WTC11 (cell line): ENCODE measurements at regions not wholly inside any gene's neighbourhood (a gene's known extent, or its start where the extent isn't known, plus 50 kb on each side); places are given as distances from the start of the nearest gene placed in this dataset.
A peak's percentile ranks its signal among the peaks of the same experiment; 100 is the strongest.

Experiments used
- ATAC-seq: fragments of 200-7000 bp; cut with Tn5 transposase; 2 replicates; pipeline ENCODE4 v1.10.0; 2021; ENCODE audit warnings: mild to moderate bottlenecking, moderate library complexity
- CTCF ChIA-PET: fragments of 300-600 bp; sonication (Branson Sonifier 250); formaldehyde crosslinking; loops from one replicate; lab custom pipeline; 2021; ENCODE audit warnings: antibody characterized with exemption; lab: Charles Lee
- POLR2A ChIA-PET: fragments of 350-600 bp; sonication (Branson Sonifier 250); formaldehyde crosslinking; loops from one replicate; lab custom pipeline; 2021; ENCODE audit warnings: antibody characterized with exemption; lab: Charles Lee
- DNase-seq: peaks from one replicate; pipeline ENCODE4 v3.0.0; 2021; ENCODE audit warnings: low spot score
- H3K27ac Mint-ChIP-seq: 2 replicates; pipeline ENCODE4 v1.8.0; 2021; ENCODE audit warnings: mixed read lengths
- H3K27me3 Mint-ChIP-seq: 2 replicates; pipeline ENCODE4 v1.8.0; 2021; ENCODE audit warnings: low read depth, mild to moderate bottlenecking, moderate library complexity, mixed read lengths
- H3K36me3 Mint-ChIP-seq: 2 replicates; pipeline ENCODE4 v1.8.0; 2021; ENCODE audit warnings: mixed read lengths
- H3K4me1 Mint-ChIP-seq: 2 replicates; pipeline ENCODE4 v1.8.0; 2022; ENCODE audit warnings: mixed read lengths
- H3K4me3 Mint-ChIP-seq: 2 replicates; pipeline ENCODE4 v1.8.0; 2021; ENCODE audit warnings: mild to moderate bottlenecking, moderate library complexity, mixed read lengths
- H3K9me3 Mint-ChIP-seq: 2 replicates; pipeline ENCODE4 v1.8.0; 2021; ENCODE audit warnings: mixed read lengths
- EMX1 ChIP-seq: fragments of 250-450 bp; sonication (Bioruptor Pico); IDR thresholded peaks from 2 replicates; pipeline ENCODE4 v1.8.0; 2021; ENCODE audit warnings: mild to moderate bottlenecking
- ESRRA ChIP-seq: sonication (generic); formaldehyde crosslinking; IDR thresholded peaks from 2 replicates; pipeline ENCODE4 v1.8.1; 2022; ENCODE audit warnings: mild to moderate bottlenecking, missing genetic modification reagents, borderline replicate concordance
- FOXJ3 ChIP-seq: sonication (generic); formaldehyde crosslinking; IDR thresholded peaks from 2 replicates; pipeline ENCODE4 v1.9.0; 2021; ENCODE audit warnings: missing genetic modification reagents, mild to moderate bottlenecking, borderline replicate concordance
- GTF2I ChIP-seq: fragments of 250-450 bp; sonication (Bioruptor Pico); conservative IDR thresholded peaks from 2 replicates; pipeline ENCODE4 v1.4.0; 2021; ENCODE audit warnings: mild to moderate bottlenecking
- NFE2L1 ChIP-seq: sonication (generic); formaldehyde crosslinking; IDR thresholded peaks from 2 replicates; pipeline ENCODE4 v1.8.1; 2023; ENCODE audit warnings: missing genetic modification reagents
- SMAD4 ChIP-seq: sonication (generic); formaldehyde crosslinking; IDR thresholded peaks from 2 replicates; pipeline ENCODE4 v1.8.0; 2022; ENCODE audit warnings: mild to moderate bottlenecking, missing genetic modification reagents
- TCF7 ChIP-seq: sonication (generic); formaldehyde crosslinking; IDR thresholded peaks from 2 replicates; pipeline ENCODE4 v1.8.0; 2022; ENCODE audit warnings: mild to moderate bottlenecking, low read depth, missing genetic modification reagents, moderate library complexity
- TP53 ChIP-seq: sonication (generic); formaldehyde crosslinking; IDR thresholded peaks from 2 replicates; pipeline ENCODE4 v1.8.1; 2023; ENCODE audit warnings: mild to moderate bottlenecking, missing genetic modification reagents
- ZNF219 ChIP-seq: sonication (generic); formaldehyde crosslinking; IDR thresholded peaks from 2 replicates; pipeline ENCODE4 v1.8.0; 2023; ENCODE audit warnings: missing genetic modification reagents, mild to moderate bottlenecking, borderline replicate concordance
- ZNF232 ChIP-seq: sonication (generic); formaldehyde crosslinking; IDR thresholded peaks from 2 replicates; pipeline ENCODE4 v1.8.0; 2022; ENCODE audit warnings: mild to moderate bottlenecking, missing genetic modification reagents
- ZNF396 ChIP-seq: fragments of 250-450 bp; sonication (Bioruptor Pico); IDR thresholded peaks from 2 replicates; pipeline ENCODE4 v1.8.0; 2021; ENCODE audit warnings: mild to moderate bottlenecking, moderate library complexity, borderline replicate concordance
- TF ChIP-seq, protein P1 (sequence below): fragments of 250-450 bp; sonication (Bioruptor Pico); IDR thresholded peaks from 2 replicates; pipeline ENCODE4 v2.1.2; 2022; ENCODE audit warnings: mild to moderate bottlenecking, moderate library complexity
- TF ChIP-seq, protein P2 (sequence below): fragments of 250-450 bp; sonication (Bioruptor Pico); IDR thresholded peaks from 2 replicates; pipeline ENCODE4 v1.9.0; 2021; ENCODE audit warnings: mild to moderate bottlenecking, borderline replicate concordance
- TF ChIP-seq, protein P3 (sequence below): sonication (generic); formaldehyde crosslinking; IDR thresholded peaks from 2 replicates; pipeline ENCODE4 v1.8.0; 2023; ENCODE audit warnings: mild to moderate bottlenecking, missing genetic modification reagents
- TF ChIP-seq, protein P4 (sequence below): sonication (generic); formaldehyde crosslinking; IDR thresholded peaks from 2 replicates; pipeline ENCODE4 v1.8.1; 2023; ENCODE audit warnings: mild to moderate bottlenecking, missing genetic modification reagents
- TF ChIP-seq, protein P5 (sequence below): fragments of 250-450 bp; sonication (Bioruptor Pico); IDR thresholded peaks from 2 replicates; pipeline ENCODE4 v1.9.0; 2021; ENCODE audit warnings: moderate library complexity, mild to moderate bottlenecking, inconsistent platforms, borderline replicate concordance

DNA sequence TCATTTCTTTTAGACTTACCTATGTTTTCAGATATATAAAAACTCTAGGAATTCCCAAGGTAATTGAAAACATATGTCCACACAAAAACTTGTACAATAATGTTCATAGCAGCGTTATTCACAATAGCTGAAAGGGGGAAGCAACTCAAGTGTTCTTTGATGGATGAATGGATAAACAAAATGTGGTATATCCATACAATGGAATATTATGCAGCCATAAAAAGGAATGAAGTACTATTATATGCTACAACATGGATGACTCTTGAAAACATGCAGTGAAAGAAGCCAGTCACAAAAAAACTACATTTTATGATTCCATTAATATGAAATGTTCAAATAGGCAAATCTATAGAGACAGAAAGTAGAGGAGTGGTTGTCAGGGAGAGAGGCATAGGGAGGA lies 62.2 kb upstream of the WDR26 start:
- DNase-seq (no peak), ATAC-seq (no peak)
- ChIA-PET POLR2A (no interaction called here), CTCF (no interaction called here)
- TF ChIP-seq ZNF219 (CRISPR knock-in tag): no peak
- peak; percentile 83; the same call in 1 of the 2 replicates for TF ChIP-seq GTF2I (CRISPR knock-in tag)
- peaks cover 78% of the 10 kb centered on the region for H3K4me1 Mint-ChIP-seq
- H3K27me3 Mint-ChIP-seq: peaks cover 4% of the 10 kb centered on the region; the same call in 1 of the 2 replicates
- H3K27ac Mint-ChIP-seq: peak overlapping the region; percentile 100
- H3K4me3 Mint-ChIP-seq: no peak overlapping the region
- H3K36me3 Mint-ChIP-seq: peaks cover 27% of the 10 kb centered on the region
- peaks cover 24% of the 10 kb centered on the region for H3K9me3 Mint-ChIP-seq

DNA sequence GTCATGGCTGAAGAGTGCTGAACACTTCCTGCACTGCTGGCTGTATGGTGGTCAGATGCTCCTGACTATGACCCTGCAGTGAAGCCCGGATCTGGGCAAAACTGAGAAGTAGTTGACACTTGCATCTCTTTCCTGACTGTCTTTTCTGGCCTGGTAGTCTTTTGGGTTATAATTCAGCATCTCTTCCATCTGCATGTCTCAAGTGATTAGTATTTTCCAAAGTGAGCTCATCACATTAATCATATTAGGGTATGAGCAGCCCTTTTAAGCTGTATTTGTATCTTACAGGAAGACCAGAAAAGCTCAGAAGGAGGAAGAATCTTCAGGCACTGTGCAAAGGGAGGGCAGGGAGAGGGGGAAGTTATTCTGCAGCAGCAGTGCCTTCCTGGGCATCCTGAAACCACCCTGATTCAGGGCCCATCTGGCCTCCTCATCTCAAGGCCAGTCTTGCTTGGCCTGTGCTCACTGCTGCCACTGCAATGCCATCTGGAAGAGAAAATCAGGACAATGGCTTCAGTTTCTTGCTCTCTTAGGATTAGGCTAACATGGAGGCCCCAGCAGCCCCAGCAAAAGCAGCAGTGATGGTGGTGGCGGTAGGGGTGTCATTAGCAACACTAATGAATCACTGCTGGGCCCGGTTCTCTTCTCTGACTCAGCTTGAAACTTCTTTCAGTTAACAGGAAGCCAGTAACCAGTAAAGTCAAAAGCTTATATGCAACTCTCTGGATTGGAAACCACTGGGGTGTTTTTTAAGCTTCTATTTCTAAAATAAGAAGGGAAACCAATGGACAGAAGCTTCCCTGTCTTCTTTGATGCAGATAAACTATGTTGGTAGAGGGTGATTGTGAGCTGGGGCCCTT lies 63.3 kb upstream of the WDR26 start:
- Mint-ChIP-seq H3K27ac (peak overlapping the region; percentile 100), H3K27me3 (peaks cover 4% of the 10 kb centered on the region; the same call in 1 of the 2 replicates), H3K9me3 (peaks cover 24% of the 10 kb centered on the region), H3K4me3 (peak overlapping the region; percentile 23), H3K4me1 (peaks cover 80% of the 10 kb centered on the region), H3K36me3 (peaks cover 27% of the 10 kb centered on the region)
- ATAC-seq: peak; percentile 52
- peak; percentile 54 for DNase-seq
- CTCF ChIA-PET: interaction anchor here (0.6 to 2.3 kb wide), 10 partner anchors 9 to 424 kb away, joined by 3 to 14 read pairs (median 5); partner anchors contain the start of gene CNIH3
- TF ChIP-seq ESRRA (CRISPR knock-in tag) (no peak), TP53 (CRISPR knock-in tag) (no peak), ZNF396 (CRISPR knock-in tag) (0 out of 2 replicates have a peak, but pooled peaks have one; percentile 20)
- TF ChIP-seq, protein P1, sequence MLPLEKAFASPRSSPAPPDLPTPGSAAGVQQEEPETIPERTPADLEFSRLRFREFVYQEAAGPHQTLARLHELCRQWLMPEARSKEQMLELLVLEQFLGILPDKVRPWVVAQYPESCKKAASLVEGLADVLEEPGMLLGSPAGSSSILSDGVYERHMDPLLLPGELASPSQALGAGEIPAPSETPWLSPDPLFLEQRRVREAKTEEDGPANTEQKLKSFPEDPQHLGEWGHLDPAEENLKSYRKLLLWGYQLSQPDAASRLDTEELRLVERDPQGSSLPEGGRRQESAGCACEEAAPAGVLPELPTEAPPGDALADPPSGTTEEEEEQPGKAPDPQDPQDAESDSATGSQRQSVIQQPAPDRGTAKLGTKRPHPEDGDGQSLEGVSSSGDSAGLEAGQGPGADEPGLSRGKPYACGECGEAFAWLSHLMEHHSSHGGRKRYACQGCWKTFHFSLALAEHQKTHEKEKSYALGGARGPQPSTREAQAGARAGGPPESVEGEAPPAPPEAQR (CRISPR knock-in tag): 0 out of 2 replicates have a peak, but pooled peaks have one; percentile 35
- TF ChIP-seq, protein P2, sequence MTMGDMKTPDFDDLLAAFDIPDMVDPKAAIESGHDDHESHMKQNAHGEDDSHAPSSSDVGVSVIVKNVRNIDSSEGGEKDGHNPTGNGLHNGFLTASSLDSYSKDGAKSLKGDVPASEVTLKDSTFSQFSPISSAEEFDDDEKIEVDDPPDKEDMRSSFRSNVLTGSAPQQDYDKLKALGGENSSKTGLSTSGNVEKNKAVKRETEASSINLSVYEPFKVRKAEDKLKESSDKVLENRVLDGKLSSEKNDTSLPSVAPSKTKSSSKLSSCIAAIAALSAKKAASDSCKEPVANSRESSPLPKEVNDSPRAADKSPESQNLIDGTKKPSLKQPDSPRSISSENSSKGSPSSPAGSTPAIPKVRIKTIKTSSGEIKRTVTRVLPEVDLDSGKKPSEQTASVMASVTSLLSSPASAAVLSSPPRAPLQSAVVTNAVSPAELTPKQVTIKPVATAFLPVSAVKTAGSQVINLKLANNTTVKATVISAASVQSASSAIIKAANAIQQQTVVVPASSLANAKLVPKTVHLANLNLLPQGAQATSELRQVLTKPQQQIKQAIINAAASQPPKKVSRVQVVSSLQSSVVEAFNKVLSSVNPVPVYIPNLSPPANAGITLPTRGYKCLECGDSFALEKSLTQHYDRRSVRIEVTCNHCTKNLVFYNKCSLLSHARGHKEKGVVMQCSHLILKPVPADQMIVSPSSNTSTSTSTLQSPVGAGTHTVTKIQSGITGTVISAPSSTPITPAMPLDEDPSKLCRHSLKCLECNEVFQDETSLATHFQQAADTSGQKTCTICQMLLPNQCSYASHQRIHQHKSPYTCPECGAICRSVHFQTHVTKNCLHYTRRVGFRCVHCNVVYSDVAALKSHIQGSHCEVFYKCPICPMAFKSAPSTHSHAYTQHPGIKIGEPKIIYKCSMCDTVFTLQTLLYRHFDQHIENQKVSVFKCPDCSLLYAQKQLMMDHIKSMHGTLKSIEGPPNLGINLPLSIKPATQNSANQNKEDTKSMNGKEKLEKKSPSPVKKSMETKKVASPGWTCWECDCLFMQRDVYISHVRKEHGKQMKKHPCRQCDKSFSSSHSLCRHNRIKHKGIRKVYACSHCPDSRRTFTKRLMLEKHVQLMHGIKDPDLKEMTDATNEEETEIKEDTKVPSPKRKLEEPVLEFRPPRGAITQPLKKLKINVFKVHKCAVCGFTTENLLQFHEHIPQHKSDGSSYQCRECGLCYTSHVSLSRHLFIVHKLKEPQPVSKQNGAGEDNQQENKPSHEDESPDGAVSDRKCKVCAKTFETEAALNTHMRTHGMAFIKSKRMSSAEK (CRISPR knock-in tag): peak; percentile 46; the same call in 1 of the 2 replicates
- TF ChIP-seq, protein P3, sequence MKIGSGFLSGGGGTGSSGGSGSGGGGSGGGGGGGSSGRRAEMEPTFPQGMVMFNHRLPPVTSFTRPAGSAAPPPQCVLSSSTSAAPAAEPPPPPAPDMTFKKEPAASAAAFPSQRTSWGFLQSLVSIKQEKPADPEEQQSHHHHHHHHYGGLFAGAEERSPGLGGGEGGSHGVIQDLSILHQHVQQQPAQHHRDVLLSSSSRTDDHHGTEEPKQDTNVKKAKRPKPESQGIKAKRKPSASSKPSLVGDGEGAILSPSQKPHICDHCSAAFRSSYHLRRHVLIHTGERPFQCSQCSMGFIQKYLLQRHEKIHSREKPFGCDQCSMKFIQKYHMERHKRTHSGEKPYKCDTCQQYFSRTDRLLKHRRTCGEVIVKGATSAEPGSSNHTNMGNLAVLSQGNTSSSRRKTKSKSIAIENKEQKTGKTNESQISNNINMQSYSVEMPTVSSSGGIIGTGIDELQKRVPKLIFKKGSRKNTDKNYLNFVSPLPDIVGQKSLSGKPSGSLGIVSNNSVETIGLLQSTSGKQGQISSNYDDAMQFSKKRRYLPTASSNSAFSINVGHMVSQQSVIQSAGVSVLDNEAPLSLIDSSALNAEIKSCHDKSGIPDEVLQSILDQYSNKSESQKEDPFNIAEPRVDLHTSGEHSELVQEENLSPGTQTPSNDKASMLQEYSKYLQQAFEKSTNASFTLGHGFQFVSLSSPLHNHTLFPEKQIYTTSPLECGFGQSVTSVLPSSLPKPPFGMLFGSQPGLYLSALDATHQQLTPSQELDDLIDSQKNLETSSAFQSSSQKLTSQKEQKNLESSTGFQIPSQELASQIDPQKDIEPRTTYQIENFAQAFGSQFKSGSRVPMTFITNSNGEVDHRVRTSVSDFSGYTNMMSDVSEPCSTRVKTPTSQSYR (CRISPR knock-in tag): no peak
- POLR2A ChIA-PET: interaction anchor here (0.7 to 1.6 kb wide), 4 partner anchors 8 to 63 kb away, joined by 3 to 5 read pairs (median 3); partner anchors contain the start of gene WDR26

DNA sequence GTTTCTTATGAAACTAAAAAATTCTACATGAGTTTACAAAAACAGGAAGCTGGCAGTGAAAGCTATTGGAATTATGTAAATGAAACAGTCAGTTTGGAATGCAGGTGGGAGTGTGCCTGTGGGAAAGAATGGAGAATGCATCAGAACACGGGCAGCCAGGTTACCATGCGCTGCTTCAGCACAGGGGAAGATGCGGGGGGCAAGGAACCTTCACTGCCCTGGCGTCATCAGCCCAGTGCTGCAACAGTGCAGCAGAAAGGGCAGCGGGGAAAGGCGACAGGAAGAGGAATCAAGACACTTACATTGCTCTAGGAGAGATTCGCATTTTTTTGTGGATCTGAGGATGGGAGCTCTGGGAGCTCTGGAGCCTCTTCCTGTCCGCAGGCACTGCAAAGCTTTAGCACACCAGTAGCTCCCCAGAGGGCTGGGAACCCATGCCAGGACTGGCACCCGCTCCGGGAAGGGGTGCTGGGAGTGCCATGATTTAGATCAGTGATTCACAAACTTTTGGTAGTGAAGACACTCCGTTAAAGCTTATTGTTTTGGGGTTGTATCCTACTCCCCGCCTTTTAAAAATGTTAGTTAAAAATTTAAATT lies 64.1 kb upstream of the WDR26 start:
- Mint-ChIP-seq H3K36me3 (peaks cover 27% of the 10 kb centered on the region), H3K27me3 (peaks cover 4% of the 10 kb centered on the region; the same call in 1 of the 2 replicates)
- CTCF ChIA-PET: interaction anchor here (0.8 to 2.3 kb wide), 9 partner anchors 9 to 424 kb away, joined by 3 to 14 read pairs (median 5); partner anchors contain the start of gene CNIH3
- TF ChIP-seq, protein P4, sequence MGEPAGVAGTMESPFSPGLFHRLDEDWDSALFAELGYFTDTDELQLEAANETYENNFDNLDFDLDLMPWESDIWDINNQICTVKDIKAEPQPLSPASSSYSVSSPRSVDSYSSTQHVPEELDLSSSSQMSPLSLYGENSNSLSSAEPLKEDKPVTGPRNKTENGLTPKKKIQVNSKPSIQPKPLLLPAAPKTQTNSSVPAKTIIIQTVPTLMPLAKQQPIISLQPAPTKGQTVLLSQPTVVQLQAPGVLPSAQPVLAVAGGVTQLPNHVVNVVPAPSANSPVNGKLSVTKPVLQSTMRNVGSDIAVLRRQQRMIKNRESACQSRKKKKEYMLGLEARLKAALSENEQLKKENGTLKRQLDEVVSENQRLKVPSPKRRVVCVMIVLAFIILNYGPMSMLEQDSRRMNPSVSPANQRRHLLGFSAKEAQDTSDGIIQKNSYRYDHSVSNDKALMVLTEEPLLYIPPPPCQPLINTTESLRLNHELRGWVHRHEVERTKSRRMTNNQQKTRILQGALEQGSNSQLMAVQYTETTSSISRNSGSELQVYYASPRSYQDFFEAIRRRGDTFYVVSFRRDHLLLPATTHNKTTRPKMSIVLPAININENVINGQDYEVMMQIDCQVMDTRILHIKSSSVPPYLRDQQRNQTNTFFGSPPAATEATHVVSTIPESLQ: no peak
- TF ChIP-seq TCF7 (CRISPR knock-in tag) (no peak), SMAD4 (no peak), NFE2L1 (CRISPR knock-in tag) (0 out of 2 replicates have a peak, but pooled peaks have one; percentile 28), FOXJ3 (no peak), ZNF232 (no peak), EMX1 (no peak), GTF2I (CRISPR knock-in tag) (no peak)
- TF ChIP-seq, protein P5, sequence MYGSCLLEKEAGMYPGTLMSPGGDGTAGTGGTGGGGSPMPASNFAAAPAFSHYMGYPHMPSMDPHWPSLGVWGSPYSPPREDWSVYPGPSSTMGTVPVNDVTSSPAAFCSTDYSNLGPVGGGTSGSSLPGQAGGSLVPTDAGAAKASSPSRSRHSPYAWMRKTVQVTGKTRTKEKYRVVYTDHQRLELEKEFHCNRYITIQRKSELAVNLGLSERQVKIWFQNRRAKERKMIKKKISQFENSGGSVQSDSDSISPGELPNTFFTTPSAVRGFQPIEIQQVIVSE (CRISPR knock-in tag): no peak

More for the DNA sequence above, 64.1 kb upstream of the WDR26 start:
- Mint-ChIP-seq H3K4me3 (0 out of 2 replicates have a peak overlapping the region, but pooled peaks have one; percentile 1), H3K9me3 (peaks cover 24% of the 10 kb centered on the region), H3K27ac (peak overlapping the region; percentile 100), H3K4me1 (peaks cover 80% of the 10 kb centered on the region)
- peak; percentile 78 for ATAC-seq
- POLR2A ChIA-PET: interaction anchor here (0.7 to 1.6 kb wide), 4 partner anchors 9 to 64 kb away, joined by 3 to 5 read pairs (median 3); partner anchors contain the start of gene WDR26
- peak; percentile 82 for DNase-seq
